ENCODE measurements at regions not wholly inside any gene's neighbourhood (a gene's known extent, or its start where the extent isn't known, plus 50 kb on each side); places are given as distances from the start of the nearest gene placed in this dataset.

DNA sequence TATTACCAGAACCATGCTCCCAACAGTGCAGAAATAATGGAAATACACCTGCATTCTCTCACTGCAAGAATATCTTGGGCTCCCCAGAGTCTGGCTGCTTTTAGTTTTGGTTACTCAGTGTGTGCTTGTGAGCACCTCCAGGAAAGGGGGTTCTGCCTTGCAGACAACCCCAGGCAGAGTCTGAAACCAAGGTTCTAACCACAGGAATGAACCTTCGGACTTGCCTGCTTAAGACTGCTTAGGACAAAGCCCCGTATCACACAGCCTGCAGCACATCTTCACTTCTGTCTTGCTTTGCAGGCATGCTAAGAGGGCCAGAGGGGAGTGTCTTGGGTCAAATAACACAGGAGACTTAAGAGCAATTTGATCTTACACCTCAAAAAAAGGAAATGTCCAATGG is 94.8 kb upstream of the SPATA31C2 start:
- no peak for DNase-seq
- Histone ChIP-seq H3K4me3 (no peak overlapping the region), H3K36me3 (no peaks in the 10 kb centered on the region), H3K9me3 (peaks cover 0 to 11% (median 0%) of the 10 kb centered on the region in 12 donors), H3K4me1 (peaks cover 0 to 11% (median 7%) of the 10 kb centered on the region in 12 donors), H3K27me3 (no peaks in the 10 kb centered on the region), H3K27ac (no peak overlapping the region)
- ATAC-seq, result no peak
- intact Hi-C loops (cut with DNase I), result no loop called here
- WGBS, 4 donors, result 75 to 95% (median 88%) methylated on average over 2 of the region's 2 CpGs
- TF ChIP-seq, protein P1, sequence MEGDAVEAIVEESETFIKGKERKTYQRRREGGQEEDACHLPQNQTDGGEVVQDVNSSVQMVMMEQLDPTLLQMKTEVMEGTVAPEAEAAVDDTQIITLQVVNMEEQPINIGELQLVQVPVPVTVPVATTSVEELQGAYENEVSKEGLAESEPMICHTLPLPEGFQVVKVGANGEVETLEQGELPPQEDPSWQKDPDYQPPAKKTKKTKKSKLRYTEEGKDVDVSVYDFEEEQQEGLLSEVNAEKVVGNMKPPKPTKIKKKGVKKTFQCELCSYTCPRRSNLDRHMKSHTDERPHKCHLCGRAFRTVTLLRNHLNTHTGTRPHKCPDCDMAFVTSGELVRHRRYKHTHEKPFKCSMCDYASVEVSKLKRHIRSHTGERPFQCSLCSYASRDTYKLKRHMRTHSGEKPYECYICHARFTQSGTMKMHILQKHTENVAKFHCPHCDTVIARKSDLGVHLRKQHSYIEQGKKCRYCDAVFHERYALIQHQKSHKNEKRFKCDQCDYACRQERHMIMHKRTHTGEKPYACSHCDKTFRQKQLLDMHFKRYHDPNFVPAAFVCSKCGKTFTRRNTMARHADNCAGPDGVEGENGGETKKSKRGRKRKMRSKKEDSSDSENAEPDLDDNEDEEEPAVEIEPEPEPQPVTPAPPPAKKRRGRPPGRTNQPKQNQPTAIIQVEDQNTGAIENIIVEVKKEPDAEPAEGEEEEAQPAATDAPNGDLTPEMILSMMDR (IDR thresholded peaks at IDR 0.05), result no peak
- TF ChIP-seq POLR2A (IDR thresholded peaks at IDR 0.05), result no peak

DNA sequence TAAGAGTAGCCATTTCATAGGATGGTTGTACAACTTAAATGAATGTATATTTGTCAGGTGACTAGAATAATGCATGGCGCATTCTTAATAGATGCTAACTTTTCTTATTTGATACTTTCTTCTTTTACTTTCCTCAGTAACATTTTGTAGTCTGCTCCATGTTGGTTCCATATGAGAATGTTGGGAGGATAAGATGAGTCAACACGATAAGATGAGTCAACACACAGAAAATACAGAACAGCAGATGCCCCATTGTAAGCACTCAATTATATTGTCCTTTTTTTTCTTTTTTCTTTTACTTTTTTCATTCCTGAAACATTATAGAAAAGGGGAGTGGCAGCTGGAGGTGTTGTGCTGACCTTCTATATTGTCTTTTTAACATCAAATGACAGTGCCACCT is 92.3 kb upstream of the SPATA31C2 start:
- Histone ChIP-seq H3K4me3 (no peak overlapping the region), H3K36me3 (no peaks in the 10 kb centered on the region), H3K27ac (no peak overlapping the region), H3K4me1 (no peaks in the 10 kb centered on the region), H3K9me3 (peaks cover 0 to 11% (median 0%) of the 10 kb centered on the region in 12 donors), H3K27me3 (no peaks in the 10 kb centered on the region)
- DNase-seq, result no peak
- no peak for ATAC-seq
- intact Hi-C loops (cut with DNase I), result no loop called here
- 94 to 98% (median 95%) methylated on average over 2 of the region's 2 CpGs for WGBS, 4 donors
- TF ChIP-seq, protein P1 (IDR thresholded peaks at IDR 0.05), result no peak
- no peak for TF ChIP-seq POLR2A (IDR thresholded peaks at IDR 0.05)

DNA sequence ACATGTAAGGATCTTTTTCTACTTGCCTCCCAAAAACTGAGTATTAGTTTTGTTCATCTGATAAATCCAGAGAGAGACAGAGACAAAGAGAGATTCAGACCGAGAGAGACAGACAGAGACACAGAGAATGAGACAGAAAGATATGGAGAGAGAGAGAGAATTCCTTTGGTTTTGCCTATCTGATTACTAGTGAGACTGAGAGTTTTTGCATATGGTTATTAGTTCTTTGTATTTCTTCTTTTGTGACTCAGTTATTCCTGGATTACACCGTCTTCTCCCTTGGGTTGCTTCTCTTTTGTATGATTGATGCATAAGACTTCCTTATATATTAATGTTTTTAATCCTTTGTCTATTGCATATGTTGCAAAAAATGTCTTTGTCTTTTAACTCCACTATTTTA is 91.2 kb upstream of the SPATA31C2 start:
- Histone ChIP-seq H3K27me3 (no peaks in the 10 kb centered on the region), H3K27ac (no peak overlapping the region), H3K9me3 (peaks cover 0 to 11% (median 0%) of the 10 kb centered on the region in 12 donors), H3K4me3 (no peak overlapping the region), H3K36me3 (no peaks in the 10 kb centered on the region), H3K4me1 (no peaks in the 10 kb centered on the region)
- no peak for TF ChIP-seq POLR2A (IDR thresholded peaks at IDR 0.05)
- TF ChIP-seq, protein P1 (IDR thresholded peaks at IDR 0.05), result no peak
- DNase-seq (no peak), ATAC-seq (no peak)
- intact Hi-C loops (cut with DNase I), result no loop called here
- 64 to 85% (median 80%) methylated on average over 2 of the region's 2 CpGs for WGBS, 4 donors

DNA sequence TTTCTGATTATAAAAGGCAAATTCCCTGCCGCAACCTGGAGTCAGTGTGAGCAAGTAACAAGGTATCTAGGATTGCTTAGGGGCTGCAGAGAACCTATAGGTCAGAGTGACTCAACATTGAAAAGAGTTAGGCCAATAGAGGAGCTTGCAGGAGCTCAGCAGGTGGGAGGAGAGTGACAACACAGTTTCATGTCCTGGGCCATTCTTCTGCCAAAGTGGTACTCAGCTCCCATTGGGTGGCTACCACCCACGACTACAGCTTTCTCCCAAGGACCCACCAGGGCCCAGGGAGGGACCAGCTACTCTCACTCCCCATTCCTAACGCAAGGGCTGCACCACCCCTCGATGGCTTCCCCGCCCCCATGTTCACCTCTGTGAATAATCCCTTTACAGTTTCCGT is 86.7 kb upstream of the SPATA31C2 start:
- intact Hi-C loops (cut with DNase I), result no loop called here
- Histone ChIP-seq H3K4me1 (peaks cover 0 to 6% (median 0%) of the 10 kb centered on the region in 12 donors), H3K9me3 (peaks cover 0 to 2% (median 0%) of the 10 kb centered on the region in 12 donors), H3K27me3 (no peaks in the 10 kb centered on the region), H3K4me3 (no peak overlapping the region), H3K27ac (no peak overlapping the region), H3K36me3 (no peaks in the 10 kb centered on the region)
- ATAC-seq, result no peak
- no peak for TF ChIP-seq POLR2A (IDR thresholded peaks at IDR 0.05)
- TF ChIP-seq, protein P1 (IDR thresholded peaks at IDR 0.05), result no peak
- 77 to 85% (median 80%) methylated on average over 6 of the region's 6 CpGs for WGBS, 4 donors
- DNase-seq, result no peak
